ENCODE measurements at regions not wholly inside any gene's neighbourhood (a gene's known extent, or its start where the extent isn't known, plus 50 kb on each side); places are given as distances from the start of the nearest gene placed in this dataset.

DNA sequence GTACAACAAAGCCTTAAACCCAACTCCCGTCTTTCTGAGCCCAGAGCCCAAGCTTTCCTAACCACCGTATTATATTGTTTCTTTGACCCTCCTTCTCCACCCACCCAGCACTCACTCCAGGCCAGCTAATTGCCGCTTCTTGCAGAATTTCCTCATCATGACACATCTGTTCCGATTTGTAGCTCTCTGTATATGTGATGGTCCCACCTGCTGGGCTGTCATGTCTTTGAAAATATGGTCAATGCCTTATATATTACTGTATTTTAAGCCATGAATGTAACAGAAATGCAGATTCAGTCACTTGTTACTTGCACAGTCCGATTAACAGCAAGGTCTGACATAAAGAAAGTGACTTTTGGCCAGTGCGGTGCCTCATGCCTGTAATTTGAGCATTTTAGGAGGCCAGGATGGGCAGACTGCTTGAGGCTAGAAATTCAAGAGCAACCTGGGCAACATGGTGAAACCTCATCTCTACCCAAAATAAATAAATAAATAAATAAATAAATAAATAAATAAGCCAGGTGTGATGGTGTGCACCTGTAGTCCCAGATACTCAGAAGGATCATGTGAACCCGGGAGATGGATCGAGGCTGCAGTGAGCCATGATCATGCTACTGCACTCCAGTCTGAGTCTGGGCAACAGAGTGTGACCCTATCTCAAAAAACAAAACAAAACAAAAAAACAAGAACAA is 359.8 kb downstream of the ATP23 start:
- intact Hi-C loops (cut with DNase I) = no loop called here
- no peaks in the 10 kb centered on the region for H3K4me1 ChIP-seq

DNA sequence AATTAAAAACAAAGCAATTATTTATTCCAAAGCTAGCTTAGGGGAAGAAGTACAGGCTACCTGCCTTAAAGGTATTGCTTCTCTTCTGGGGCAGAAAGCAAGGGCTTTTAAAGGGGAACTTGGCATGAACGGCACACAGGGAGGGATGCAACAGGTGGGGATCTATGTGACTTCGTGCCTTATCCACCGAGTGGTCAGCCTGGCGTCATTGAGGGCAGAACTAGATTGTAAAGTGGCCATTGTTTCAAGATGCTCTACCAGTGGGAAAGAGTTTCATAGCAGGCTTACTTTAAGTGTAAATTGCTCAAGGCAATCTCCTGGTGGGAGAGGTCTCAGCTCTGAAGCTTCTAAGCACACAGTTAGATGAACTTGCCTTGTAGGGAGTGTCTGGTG is 360.4 kb downstream of the ATP23 start:
- no peaks in the 10 kb centered on the region for H3K27me3 ChIP-seq
- no peaks in the 10 kb centered on the region for H3K4me1 ChIP-seq
- H3K4me3 ChIP-seq = no peak overlapping the region
- H3K27ac ChIP-seq = no peak overlapping the region
- peaks cover 0 to 4% of the 10 kb centered on the region in 2 donors for H3K9me3 ChIP-seq
- no peaks in the 10 kb centered on the region for H3K36me3 ChIP-seq
- no peak for DNase-seq (ENCODE audit: low spot score in 2 of 2)
- intact Hi-C loops (cut with DNase I) = no loop called here
- TF ChIP-seq, protein P1, sequence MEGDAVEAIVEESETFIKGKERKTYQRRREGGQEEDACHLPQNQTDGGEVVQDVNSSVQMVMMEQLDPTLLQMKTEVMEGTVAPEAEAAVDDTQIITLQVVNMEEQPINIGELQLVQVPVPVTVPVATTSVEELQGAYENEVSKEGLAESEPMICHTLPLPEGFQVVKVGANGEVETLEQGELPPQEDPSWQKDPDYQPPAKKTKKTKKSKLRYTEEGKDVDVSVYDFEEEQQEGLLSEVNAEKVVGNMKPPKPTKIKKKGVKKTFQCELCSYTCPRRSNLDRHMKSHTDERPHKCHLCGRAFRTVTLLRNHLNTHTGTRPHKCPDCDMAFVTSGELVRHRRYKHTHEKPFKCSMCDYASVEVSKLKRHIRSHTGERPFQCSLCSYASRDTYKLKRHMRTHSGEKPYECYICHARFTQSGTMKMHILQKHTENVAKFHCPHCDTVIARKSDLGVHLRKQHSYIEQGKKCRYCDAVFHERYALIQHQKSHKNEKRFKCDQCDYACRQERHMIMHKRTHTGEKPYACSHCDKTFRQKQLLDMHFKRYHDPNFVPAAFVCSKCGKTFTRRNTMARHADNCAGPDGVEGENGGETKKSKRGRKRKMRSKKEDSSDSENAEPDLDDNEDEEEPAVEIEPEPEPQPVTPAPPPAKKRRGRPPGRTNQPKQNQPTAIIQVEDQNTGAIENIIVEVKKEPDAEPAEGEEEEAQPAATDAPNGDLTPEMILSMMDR (IDR thresholded peaks at IDR 0.05) = no peak

More for the DNA sequence above, 359.8 kb downstream of the ATP23 start:
- H3K4me3 ChIP-seq = no peak overlapping the region
- H3K27ac ChIP-seq = no peak overlapping the region
- H3K9me3 ChIP-seq = no peaks in the 10 kb centered on the region
- TF ChIP-seq, protein P1 (IDR thresholded peaks at IDR 0.05) = no peak
- no peaks in the 10 kb centered on the region for H3K36me3 ChIP-seq
- H3K27me3 ChIP-seq = no peaks in the 10 kb centered on the region
- DNase-seq (ENCODE audit: low spot score in 2 of 2) = no peak

DNA sequence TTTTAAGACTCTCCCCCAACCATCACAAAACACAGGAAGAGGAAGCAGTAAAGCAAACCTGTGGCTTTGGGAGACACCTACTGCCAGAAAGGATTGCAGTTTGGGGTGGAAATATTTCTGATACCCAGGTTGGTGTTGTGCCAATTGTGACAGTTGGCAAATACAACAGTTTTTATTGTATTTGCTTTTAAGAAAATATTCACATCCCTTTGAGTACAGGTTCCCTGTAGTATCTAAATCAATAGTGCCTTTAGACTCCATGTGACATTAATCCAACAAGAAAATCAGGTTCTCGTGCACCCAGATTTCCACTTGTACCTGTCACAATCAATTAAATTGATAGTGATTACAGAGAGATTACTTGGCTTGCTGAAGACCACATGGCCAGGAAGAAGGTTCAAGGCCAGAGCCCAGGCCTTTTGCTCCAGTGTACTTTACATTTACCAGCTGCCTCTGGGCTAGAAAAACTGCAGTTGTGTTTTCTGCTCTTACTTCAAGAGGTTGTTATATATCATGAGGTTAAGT is 361.2 kb downstream of the ATP23 start:
- intact Hi-C loops (cut with DNase I) = no loop called here
- Histone ChIP-seq H3K36me3 (no peaks in the 10 kb centered on the region), H3K4me1 (no peaks in the 10 kb centered on the region), H3K27ac (no peak overlapping the region), H3K9me3 (peaks cover 0 to 10% of the 10 kb centered on the region in 2 donors), H3K27me3 (no peaks in the 10 kb centered on the region), H3K4me3 (no peak overlapping the region)
- no peak for DNase-seq (ENCODE audit: low spot score in 2 of 2)
- TF ChIP-seq, protein P1 (IDR thresholded peaks at IDR 0.05) = no peak

DNA sequence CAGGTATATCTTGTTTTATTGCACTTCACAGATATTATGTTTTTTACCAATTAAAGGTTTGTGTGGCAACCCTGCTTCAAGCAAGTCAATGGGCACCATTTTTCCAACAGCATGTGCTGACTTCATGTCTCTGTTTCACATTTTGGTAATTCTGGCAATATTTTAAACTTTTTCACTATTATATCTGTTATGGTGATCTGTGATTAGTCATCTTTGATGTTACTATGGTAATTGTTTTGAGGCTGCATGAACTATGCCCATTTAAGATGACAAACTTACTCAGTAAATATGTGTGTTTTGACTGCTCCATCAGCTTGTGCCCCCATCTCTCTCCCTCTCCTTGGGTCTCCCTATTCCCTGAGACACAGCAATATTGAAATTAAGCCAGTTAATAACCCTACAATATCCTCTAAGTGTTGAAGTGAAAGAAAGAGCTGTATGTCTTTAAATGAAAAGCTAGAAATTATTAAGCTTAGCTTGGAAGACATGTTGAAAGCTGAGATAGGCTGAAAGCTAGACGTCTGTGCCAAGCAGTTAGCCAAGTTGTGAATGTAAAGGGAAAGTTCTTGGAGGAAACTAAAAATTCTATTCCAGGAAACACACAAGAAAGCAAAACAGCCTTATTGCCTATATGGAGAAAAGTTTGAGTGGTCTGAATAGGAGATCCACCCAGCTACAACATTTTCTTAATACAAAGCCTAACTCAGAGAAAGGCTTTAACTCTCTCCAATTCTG is 365.1 kb downstream of the ATP23 start:
- no peak for DNase-seq (ENCODE audit: low spot score in 2 of 2)
- H3K4me3 ChIP-seq = no peak overlapping the region
- no peaks in the 10 kb centered on the region for H3K36me3 ChIP-seq
- H3K27ac ChIP-seq = no peak overlapping the region
- H3K9me3 ChIP-seq = peaks cover 0 to 10% of the 10 kb centered on the region in 2 donors
- peaks cover 0 to 8% of the 10 kb centered on the region in 2 donors for H3K4me1 ChIP-seq
- intact Hi-C loops (cut with DNase I) = no loop called here
- no peaks in the 10 kb centered on the region for H3K27me3 ChIP-seq
- TF ChIP-seq, protein P1 (IDR thresholded peaks at IDR 0.05) = no peak

DNA sequence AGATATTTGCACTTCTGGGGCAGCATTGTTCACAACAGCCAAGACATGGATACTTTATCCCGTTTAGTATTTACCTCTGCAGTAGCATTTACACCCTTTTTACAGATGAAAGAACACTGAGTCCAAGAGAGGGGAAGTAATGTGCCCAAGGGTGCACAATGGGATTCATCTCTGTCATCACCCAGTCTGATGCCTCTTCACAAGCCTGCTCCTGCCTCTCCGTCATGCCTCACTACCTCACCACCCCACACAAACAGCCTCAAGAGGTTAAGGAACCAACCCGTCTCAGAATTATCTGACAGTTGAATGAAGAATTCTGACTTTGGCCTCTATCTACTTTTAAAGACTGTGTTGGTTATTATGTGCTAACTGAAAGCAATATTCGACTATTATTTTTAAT is 368.4 kb downstream of the ATP23 start:
- TF ChIP-seq, protein P1 (IDR thresholded peaks at IDR 0.05) = no peak
- Histone ChIP-seq H3K4me1 (peaks cover 0 to 8% of the 10 kb centered on the region in 2 donors), H3K36me3 (no peaks in the 10 kb centered on the region), H3K9me3 (peaks cover 0 to 10% of the 10 kb centered on the region in 2 donors), H3K27me3 (no peaks in the 10 kb centered on the region), H3K27ac (no peak overlapping the region), H3K4me3 (no peak overlapping the region)
- intact Hi-C loops (cut with DNase I) = no loop called here
- no peak for DNase-seq (ENCODE audit: low spot score in 2 of 2)
